GM12878 (cell line): ENCODE measurements at regions not wholly inside any gene's neighbourhood (a gene's known extent, or its start where the extent isn't known, plus 50 kb on each side); places are given as distances from the start of the nearest gene placed in this dataset.

Experiments
- ATAC-seq: fragments of 200-7000 bp; cut with Tn5 transposase; 3 replicates; pipeline ENCODE4 v1.9.1; 2020; ENCODE audit warnings: mild to moderate bottlenecking, moderate library complexity
- BruUV-seq: library from RNA; stranded (reverse); fragments of 400-500 nt; replicated peaks from 2 replicates; lab custom pipeline; 2021; lab: Mats Ljungman, UMichigan
- CTCF ChIA-PET: fragments of 300-600 bp; sonication (Branson Sonifier 250); formaldehyde crosslinking; extraction: SDS; loops from one replicate; lab custom pipeline; 2021; ENCODE audit warnings: inconsistent platforms; lab: Yijun Ruan, JAX
- POLR2A ChIA-PET: fragments of 350-600 bp; formaldehyde crosslinking; extraction: SDS; loops from one replicate; lab custom pipeline; 2021; ENCODE audit warnings: inconsistent platforms; lab: Charles Lee
- RAD21 ChIA-PET: fragments of 300-600 bp; sonication (Branson Sonifier 250); formaldehyde crosslinking; loops from one replicate; lab custom pipeline; 2023; ENCODE audit warnings: antibody characterized with exemption; ENCODE audit not compliant: unreplicated experiment; lab: Charles Lee
- SMC1A ChIA-PET: fragments of 300-600 bp; sonication (Branson Sonifier 250); formaldehyde crosslinking; loops from one replicate; lab custom pipeline; 2023; ENCODE audit not compliant: unreplicated experiment, uncharacterized antibody; lab: Charles Lee
- DNase-seq: peaks from one replicate; pipeline ENCODE4 v3.0.0-alpha.2; 2011; ENCODE audit warnings: low read depth, low spot score
- FAIRE-seq: peaks from 3 replicates; lab custom pipeline; 2011; peaks lifted over from hg19 to GRCh38; lab: Jason Lieb, UNC
- H2AFZ ChIP-seq: 2 replicates; pipeline ENCODE4 v1.6.0; 2011; ENCODE audit warnings: low read depth, low read length, control low read depth; ENCODE audit not compliant: control insufficient read depth
- H3K27ac ChIP-seq: 2 replicates; pipeline ENCODE4 v1.5.1; 2011; ENCODE audit warnings: control low read depth; ENCODE audit not compliant: control insufficient read depth, insufficient read depth
- H3K27me3 ChIP-seq, 2 experiments: replicated peaks in 1 of 2; 2 replicates each; pipeline versions ENCODE4 v1.6.0 to v1.6.1; 2011; ENCODE audit warnings: low read length in 1 of 2; ENCODE audit not compliant: control insufficient read depth in 2 of 2, insufficient read depth in 2 of 2
- H3K36me3 ChIP-seq, 2 experiments: 2 replicates each; pipeline ENCODE4 v1.5.1; 2011; ENCODE audit warnings: low read length in 1 of 2; ENCODE audit not compliant: control insufficient read depth in 2 of 2, insufficient read depth in 2 of 2
- H3K4me1 ChIP-seq: 2 replicates; pipeline ENCODE4 v1.6.1; 2011; ENCODE audit warnings: mild to moderate bottlenecking, low read length, moderate library complexity, mixed read lengths; ENCODE audit not compliant: control insufficient read depth, insufficient read depth
- H3K4me2 ChIP-seq: 2 replicates; pipeline ENCODE4 v1.6.0; 2011; ENCODE audit warnings: control low read depth; ENCODE audit not compliant: control insufficient read depth, insufficient read depth
- H3K4me3 ChIP-seq: fragments of 200-600 bp; sonication (generic); 2 replicates; pipeline ENCODE4 v1.5.1; 2016
- H3K79me2 ChIP-seq: 2 replicates; pipeline ENCODE4 v1.6.0; 2011; ENCODE audit warnings: low read length; ENCODE audit not compliant: control insufficient read depth, insufficient read depth
- H3K9ac ChIP-seq: 2 replicates; pipeline ENCODE4 v1.8.0; 2011; ENCODE audit warnings: low read length, control low read depth, mixed read lengths; ENCODE audit not compliant: control insufficient read depth, insufficient read depth
- H3K9me3 ChIP-seq: replicated peaks from 3 replicates; pipeline ENCODE4 v1.5.1; 2011; ENCODE audit warnings: mild to moderate bottlenecking, low read length; ENCODE audit not compliant: control insufficient read depth, insufficient read depth
- H4K20me1 ChIP-seq: 2 replicates; pipeline ENCODE4 v1.6.0; 2011; ENCODE audit not compliant: control insufficient read depth, insufficient read depth
- BRCA1 ChIP-seq: IDR thresholded peaks from 2 replicates; pipeline ENCODE4 v1.6.1; 2011; ENCODE audit warnings: low read depth, low read length, improper control_type of control experiment
- CREB1 ChIP-seq: IDR thresholded peaks from 2 replicates; pipeline ENCODE4 v1.6.1; 2012; ENCODE audit warnings: low read depth, mild to moderate bottlenecking, inconsistent platforms
- EED ChIP-seq: sonication (generic); IDR thresholded peaks from 2 replicates; pipeline ENCODE4 v1.6.1; 2016; ENCODE audit warnings: antibody characterized with exemption, low read depth
- HCFC1 ChIP-seq: fragments of 150-350 bp; IDR thresholded peaks from 2 replicates; pipeline ENCODE4 v1.6.1; 2014; ENCODE audit warnings: low read length
- JUND ChIP-seq: IDR thresholded peaks from 2 replicates; pipeline ENCODE4 v1.6.1; 2012; ENCODE audit warnings: low read depth, mild to moderate bottlenecking, low read length, improper control_type of control experiment, moderate library complexity
- NBN ChIP-seq: fragments of 450-650 bp; IDR thresholded peaks from 2 replicates; pipeline ENCODE4 v1.6.1; 2016
- NFYA ChIP-seq: IDR thresholded peaks from 2 replicates; pipeline ENCODE4 v1.6.1; 2011; ENCODE audit warnings: low read depth, mild to moderate bottlenecking, low read length, improper control_type of control experiment, borderline replicate concordance
- NR2C1 ChIP-seq: fragments of 450-650 bp; IDR thresholded peaks from 2 replicates; pipeline ENCODE4 v1.6.1; 2017; ENCODE audit warnings: antibody characterized with exemption, mild to moderate bottlenecking, moderate library complexity
- NR2C2 ChIP-seq: IDR thresholded peaks from 2 replicates; pipeline ENCODE4 v1.6.1; 2011; ENCODE audit warnings: borderline replicate concordance, low read depth; ENCODE audit not compliant: control insufficient read depth, insufficient read length
- POLR2A ChIP-seq: IDR thresholded peaks from 2 replicates; pipeline ENCODE4 v1.6.1; 2011; ENCODE audit warnings: low read depth, mild to moderate bottlenecking, low read length
- POLR2AphosphoS2 ChIP-seq: IDR thresholded peaks from 2 replicates; pipeline ENCODE4 v1.6.1; 2011; ENCODE audit warnings: low read depth, mild to moderate bottlenecking, low read length, improper control_type of control experiment, moderate library complexity
- SMAD5 ChIP-seq: IDR thresholded peaks from 2 replicates; pipeline ENCODE4 v1.6.1; 2016; ENCODE audit warnings: antibody characterized with exemption, low read depth
- SP1 ChIP-seq: IDR thresholded peaks from one replicate; pipeline ENCODE4 v1.6.1; 2011; ENCODE audit warnings: low read depth, low read length
- SPI1 ChIP-seq: IDR thresholded peaks from 2 replicates; pipeline ENCODE4 v1.6.1; 2011; ENCODE audit warnings: low read depth, mild to moderate bottlenecking, low read length, moderate library complexity, borderline replicate concordance; ENCODE audit not compliant: insufficient read depth
- STAT1 ChIP-seq: fragments of 450-650 bp; conservative IDR thresholded peaks from 2 replicates; pipeline ENCODE4 v1.6.1; 2014; ENCODE audit warnings: antibody characterized with exemption, mild to moderate bottlenecking
- USF1 ChIP-seq: IDR thresholded peaks from 2 replicates; pipeline ENCODE4 v1.6.1; 2011; ENCODE audit warnings: borderline replicate concordance, low read depth, mild to moderate bottlenecking, moderate library complexity, mixed read lengths, low read length; ENCODE audit not compliant: insufficient read depth; ENCODE audit errors: extremely low read length
- YBX1 ChIP-seq: fragments of 450-650 bp; IDR thresholded peaks from 2 replicates; pipeline ENCODE4 v1.6.1; 2016; ENCODE audit warnings: antibody characterized with exemption
- WGBS: methylation state at CpG from one replicate; pipeline ENCODE4 v1.1.6; 2016; ENCODE audit warnings: low lambda C conversion rate; ENCODE audit not compliant: insufficient replicate concordance, insufficient coverage; ENCODE audit errors: missing lambda C conversion rate; 5-methylcytosine and 5-hydroxymethylcytosine counted together
- in situ Hi-C: fragments of 300-500 bp; cut with MboI; formaldehyde crosslinking; loops from 9 replicates; pipeline ENCODE4 v1.14.3; 2018; ENCODE audit warnings: mixed read lengths
- intact Hi-C: fragments of 100-400 bp; cut with micrococcal nuclease; formaldehyde crosslinking; loops from one replicate; pipeline ENCODE4 v1.14.2; 2022; ENCODE audit not compliant: unreplicated experiment

DNA sequence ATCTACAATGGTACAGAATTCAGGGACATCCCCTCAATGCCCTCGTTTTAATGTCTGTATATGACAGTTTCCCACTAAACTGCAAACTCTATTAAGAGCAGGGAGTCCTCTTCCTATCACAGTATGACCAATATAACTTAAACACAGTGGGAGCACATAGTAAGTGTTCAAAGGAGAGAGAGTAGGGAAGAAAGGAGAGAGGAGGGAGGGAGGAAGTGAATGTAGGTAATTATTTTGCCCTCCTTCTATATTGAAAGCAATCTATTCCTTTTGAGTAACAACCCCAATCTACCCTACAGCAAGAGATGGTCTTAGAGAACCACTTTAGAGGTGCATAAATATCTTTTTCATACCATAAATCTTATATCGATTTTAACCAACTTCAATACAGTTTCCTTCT is 121.4 kb downstream of the MRPL39 start:
- H3K27me3 ChIP-seq, result no peaks in the 10 kb centered on the region
- POLR2A ChIA-PET, result interaction anchor here (0.7 to 1.0 kb wide), 2 partner anchors 22 to 62 kb away, joined by 3 to 4 read pairs; no protein-coding TSS in a partner anchor
- H4K20me1 ChIP-seq, result no peaks in the 10 kb centered on the region
- peak overlapping the region; percentile 85 for H3K27ac ChIP-seq
- H3K9me3 ChIP-seq, result peaks cover 30% of the 10 kb centered on the region
- H3K79me2 ChIP-seq, result peaks cover 12% of the 10 kb centered on the region
- peak overlapping the region; percentile 79 for H2AFZ ChIP-seq
- FAIRE-seq (no peak), DNase-seq (no peak), ATAC-seq (peak; percentile 46)
- WGBS, result 2% methylated on average over 2 of the region's 2 CpGs
- RAD21 ChIA-PET, result interaction anchor here (1.4 to 3.5 kb wide), 3 partner anchors 22 to 62 kb away, joined by 6 to 20 read pairs (median 9); no protein-coding TSS in a partner anchor
- peak overlapping the region; percentile 4; the same call in 1 of the 2 replicates for H3K4me3 ChIP-seq
- peak overlapping the region; percentile 66 for H3K9ac ChIP-seq
- intact Hi-C loops (no loop called here), in situ Hi-C loops (no loop called here)
- SMC1A ChIA-PET, result interaction anchor here (0.7 to 8.0 kb wide), 7 partner anchors 12 to 61 kb away, joined by 3 to 84 read pairs (median 39); no protein-coding TSS in a partner anchor
- CTCF ChIA-PET, result no interaction called here
- H3K36me3 ChIP-seq, result no peaks in the 10 kb centered on the region
- no TSS peak for BruUV-seq
- H3K4me1 ChIP-seq, result peaks cover 34% of the 10 kb centered on the region
- H3K4me2 ChIP-seq, result peak overlapping the region; percentile 89
- TF ChIP-seq SPI1 (peak; percentile 55), NR2C2 (no peak)

GRCh38 chr21:25467896-25468295 is 139.4 kb downstream of the MRPL39 start:
- Histone ChIP-seq H3K27ac (no peak overlapping the region), H3K9ac (no peak overlapping the region), H3K4me3 (no peak overlapping the region), H3K36me3 (no peaks in the 10 kb centered on the region), H3K27me3 (no peaks in the 10 kb centered on the region), H3K9me3 (peaks cover 18% of the 10 kb centered on the region; the same call in 2 of the 3 replicates), H3K4me2 (no peak overlapping the region), H2AFZ (no peak overlapping the region), H3K79me2 (peaks cover 14% of the 10 kb centered on the region), H3K4me1 (peaks cover 19% of the 10 kb centered on the region), H4K20me1 (no peaks in the 10 kb centered on the region)
- ATAC-seq (no peak), FAIRE-seq (no peak), DNase-seq (no peak)
- TF ChIP-seq JUND, result no peak
- TF ChIP-seq EED, result no peak
- no peak for TF ChIP-seq YBX1
- TF ChIP-seq SMAD5, result no peak
- no peak for TF ChIP-seq POLR2AphosphoS2
- no peak for TF ChIP-seq POLR2A
- no peak for TF ChIP-seq STAT1
- TF ChIP-seq NR2C1, result no peak
- TF ChIP-seq HCFC1, result no peak
- no peak for TF ChIP-seq USF1
- TF ChIP-seq NBN, result no peak
- TF ChIP-seq BRCA1, result no peak
- TF ChIP-seq SP1, result no peak
- no peak for TF ChIP-seq CREB1
- no peak for TF ChIP-seq NFYA
- intact Hi-C loops (no loop called here), in situ Hi-C loops (no loop called here)
- POLR2A ChIA-PET, result no interaction called here
- BruUV-seq, result no TSS peak
- SMC1A ChIA-PET, result interaction anchor here (1.3 to 4.4 kb wide), 2 partner anchors 13 to 99 kb away, joined by 6 to 24 read pairs; no protein-coding TSS in a partner anchor
- CTCF ChIA-PET, result no interaction called here
- RAD21 ChIA-PET, result interaction anchor here (0.5 to 1.0 kb wide), 2 partner anchors 28 to 43 kb away, joined by 3 read pairs; no protein-coding TSS in a partner anchor
